Testis (tissue), 2 donors: ENCODE measurements at regions not wholly inside any gene's neighbourhood (a gene's known extent, or its start where the extent isn't known, plus 50 kb on each side); places are given as distances from the start of the nearest gene placed in this dataset.

Experiments used
- DNase-seq: peaks from one replicate; pipeline ENCODE4 v3.0.0-alpha.2; 2019
- H3K27ac ChIP-seq, 2 donors: fragments of 200-600 bp; sonication (generic); one replicate each; pipeline ENCODE4 v1.5.1; 2019
- H3K27me3 ChIP-seq: fragments of 200-600 bp; sonication (generic); one replicate; pipeline ENCODE4 v1.5.1; 2019
- H3K36me3 ChIP-seq: fragments of 200-600 bp; sonication (generic); one replicate; pipeline ENCODE4 v1.5.1; 2017; ENCODE audit warnings: low read depth; ENCODE audit errors: missing control alignments
- H3K4me1 ChIP-seq: fragments of 200-600 bp; sonication (generic); one replicate; pipeline ENCODE4 v1.5.1; 2019
- H3K4me3 ChIP-seq, 2 donors: fragments of 200-600 bp; sonication (generic); one replicate each; pipeline ENCODE4 v1.5.1; 2017 to 2019
- H3K9me3 ChIP-seq: fragments of 200-600 bp; sonication (generic); one replicate; pipeline ENCODE4 v1.5.1; 2017
- CTCF ChIP-seq, 3 experiments: fragments of 450-650 bp in 2 of 3; fragments of 200-600 bp in 1 of 3; sonication (generic) in 1 of 3; IDR thresholded peaks; one replicate each; pipeline ENCODE4 v1.5.1; 2016 to 2019; ENCODE audit warnings: antibody characterized with exemption in 3 of 3, mild to moderate bottlenecking in 2 of 3, moderate library complexity in 1 of 3
- POLR2A ChIP-seq: fragments of 450-650 bp; IDR thresholded peaks from one replicate; pipeline ENCODE4 v1.6.1; 2017; ENCODE audit warnings: antibody characterized with exemption, mild to moderate bottlenecking, moderate library complexity
- WGBS, 2 donors: methylation state at CpG; one replicate each; pipeline ENCODE4 v1.1.5; 2018; 5-methylcytosine and 5-hydroxymethylcytosine counted together
- intact Hi-C: fragments of 100-400 bp; cut with DNase I; formaldehyde crosslinking; loops from one replicate; pipeline ENCODE4 v1.15.1; 2023; ENCODE audit warnings: low total_unique reads

GRCh38 chr12:93154096-93154728, 223.5 kb upstream of the NUDT4 start:
- H3K27me3 ChIP-seq = no peaks in the 10 kb centered on the region
- TF ChIP-seq POLR2A (no peak), CTCF (IDR thresholded peaks at IDR 0.05) (no peak)
- H3K27ac ChIP-seq = no peak overlapping the region
- intact Hi-C loops = no loop called here
- 59 to 70% methylated on average over 5 of the region's 5 CpGs for WGBS, 2 donors
- no peaks in the 10 kb centered on the region for H3K4me1 ChIP-seq
- no peaks in the 10 kb centered on the region for H3K36me3 ChIP-seq
- peak; percentile 33 for DNase-seq
- no peaks in the 10 kb centered on the region for H3K9me3 ChIP-seq
- peak overlapping the region in 1 of 2 donors; percentile 15 for H3K4me3 ChIP-seq

- H3K27ac ChIP-seq = no peak overlapping the region
- H3K27me3 ChIP-seq = no peaks in the 10 kb centered on the region
- 58 to 73% methylated on average over 11 of the region's 11 CpGs for WGBS, 2 donors
- no peak for TF ChIP-seq CTCF (IDR thresholded peaks at IDR 0.05)
- no peak for TF ChIP-seq POLR2A
- H3K9me3 ChIP-seq = no peaks in the 10 kb centered on the region
- H3K4me3 ChIP-seq = peak overlapping the region in 1 of 2 donors; percentile 15
- intact Hi-C loops = no loop called here
- H3K4me1 ChIP-seq = no peaks in the 10 kb centered on the region
- H3K36me3 ChIP-seq = no peaks in the 10 kb centered on the region
- no peak for DNase-seq
These were observed 222.8 kb upstream of the NUDT4 start for GRCh38 chr12:93154753-93155480.

- intact Hi-C loops = no loop called here
- TF ChIP-seq CTCF (IDR thresholded peaks at IDR 0.05) = no peak
- TF ChIP-seq POLR2A = no peak
- WGBS, 2 donors = 49 to 57% methylated on average over 7 of the region's 7 CpGs
- Histone ChIP-seq H3K36me3 (no peaks in the 10 kb centered on the region), H3K4me1 (no peaks in the 10 kb centered on the region), H3K4me3 (no peak overlapping the region), H3K9me3 (no peaks in the 10 kb centered on the region), H3K27ac (no peak overlapping the region), H3K27me3 (no peaks in the 10 kb centered on the region)
- no peak for DNase-seq
These were observed 221.5 kb upstream of the NUDT4 start for GRCh38 chr12:93156086-93156716.

- Histone ChIP-seq H3K4me1 (no peaks in the 10 kb centered on the region), H3K27me3 (no peaks in the 10 kb centered on the region), H3K36me3 (no peaks in the 10 kb centered on the region), H3K27ac (no peak overlapping the region), H3K4me3 (no peak overlapping the region), H3K9me3 (no peaks in the 10 kb centered on the region)
- WGBS, 2 donors = 80 to 89% methylated on average over 1 of the region's 1 CpG
- intact Hi-C loops = no loop called here
- DNase-seq = no peak
- TF ChIP-seq CTCF (IDR thresholded peaks at IDR 0.05) (no peak), POLR2A (no peak)
These were observed 220.4 kb upstream of the NUDT4 start for GRCh38 chr12:93157279-93157678.
